ENCODE measurements at regions not wholly inside any gene's neighbourhood (a gene's known extent, or its start where the extent isn't known, plus 50 kb on each side); places are given as distances from the start of the nearest gene placed in this dataset.

DNA sequence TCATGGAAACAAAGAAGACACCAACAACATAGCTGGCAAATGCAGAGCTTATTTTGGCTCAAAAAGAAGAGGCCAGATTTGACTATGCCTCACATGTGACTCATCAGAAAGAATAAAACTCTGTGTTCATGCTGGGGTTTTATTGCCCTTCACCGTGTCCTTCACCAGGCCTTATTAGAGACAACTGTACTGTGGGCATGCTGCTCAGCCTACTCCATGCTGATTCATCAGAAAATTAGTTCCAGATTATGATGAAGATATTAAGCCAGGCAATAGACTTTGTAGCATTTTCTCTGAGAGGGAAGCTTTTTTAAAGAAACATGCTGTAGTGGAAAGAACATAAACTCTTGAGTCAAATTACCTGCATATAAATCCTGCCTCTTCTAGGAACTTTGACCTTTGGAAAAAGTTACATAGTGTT, 89.8 kb downstream of the CYB561 start:
- H3K27me3 Mint-ChIP-seq: no peaks in the 10 kb centered on the region
- no peaks in the 10 kb centered on the region for H3K9me3 Mint-ChIP-seq
- H3K4me1 Mint-ChIP-seq (ENCODE audit: unreplicated experiment): peaks cover 25% of the 10 kb centered on the region
- no peak for DNase-seq (ENCODE audit: extremely low spot score, unreplicated experiment)
- TF ChIP-seq, protein P1, sequence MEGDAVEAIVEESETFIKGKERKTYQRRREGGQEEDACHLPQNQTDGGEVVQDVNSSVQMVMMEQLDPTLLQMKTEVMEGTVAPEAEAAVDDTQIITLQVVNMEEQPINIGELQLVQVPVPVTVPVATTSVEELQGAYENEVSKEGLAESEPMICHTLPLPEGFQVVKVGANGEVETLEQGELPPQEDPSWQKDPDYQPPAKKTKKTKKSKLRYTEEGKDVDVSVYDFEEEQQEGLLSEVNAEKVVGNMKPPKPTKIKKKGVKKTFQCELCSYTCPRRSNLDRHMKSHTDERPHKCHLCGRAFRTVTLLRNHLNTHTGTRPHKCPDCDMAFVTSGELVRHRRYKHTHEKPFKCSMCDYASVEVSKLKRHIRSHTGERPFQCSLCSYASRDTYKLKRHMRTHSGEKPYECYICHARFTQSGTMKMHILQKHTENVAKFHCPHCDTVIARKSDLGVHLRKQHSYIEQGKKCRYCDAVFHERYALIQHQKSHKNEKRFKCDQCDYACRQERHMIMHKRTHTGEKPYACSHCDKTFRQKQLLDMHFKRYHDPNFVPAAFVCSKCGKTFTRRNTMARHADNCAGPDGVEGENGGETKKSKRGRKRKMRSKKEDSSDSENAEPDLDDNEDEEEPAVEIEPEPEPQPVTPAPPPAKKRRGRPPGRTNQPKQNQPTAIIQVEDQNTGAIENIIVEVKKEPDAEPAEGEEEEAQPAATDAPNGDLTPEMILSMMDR (conservative IDR thresholded peaks at IDR 0.05): no peak
- no peak overlapping the region for H3K27ac Mint-ChIP-seq
- H3K36me3 Mint-ChIP-seq: peaks cover 21% of the 10 kb centered on the region
- no peak overlapping the region for H3K4me3 Mint-ChIP-seq

DNA sequence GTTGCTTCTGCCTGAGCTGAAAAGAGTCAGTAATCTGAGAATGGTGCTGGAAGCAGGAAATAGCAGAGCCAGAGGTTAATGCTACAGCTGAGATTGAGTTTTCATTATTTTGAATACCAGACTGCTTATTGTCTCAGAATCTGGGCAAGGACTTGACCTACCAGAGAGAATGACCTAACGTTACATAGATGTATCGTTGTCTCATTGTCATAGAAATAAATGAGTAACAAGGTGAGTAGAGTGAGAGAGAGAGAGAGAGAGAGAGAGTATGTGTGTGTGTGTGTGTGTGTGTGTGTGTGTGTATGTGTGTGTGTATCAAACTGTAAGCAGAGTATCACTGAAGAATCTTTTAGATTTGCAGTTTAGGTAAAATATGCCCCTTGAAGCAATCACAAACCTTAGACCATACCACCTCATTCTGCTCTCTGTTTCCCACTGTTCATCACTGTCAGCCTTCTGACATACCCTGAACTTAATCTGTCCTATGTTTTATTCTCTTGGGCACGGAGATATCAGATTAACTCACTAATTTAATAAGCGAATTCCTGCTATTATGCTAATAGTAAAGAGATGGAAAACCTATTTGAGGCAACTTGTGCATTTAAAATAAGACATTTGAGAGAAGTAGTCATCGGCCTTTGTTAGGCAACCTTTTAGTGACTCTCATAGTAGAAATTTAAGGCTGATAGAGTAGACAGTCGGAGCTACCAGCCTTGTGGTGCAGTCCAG, 87.8 kb downstream of the CYB561 start:
- peaks cover 14% of the 10 kb centered on the region for H3K36me3 Mint-ChIP-seq
- H3K27me3 Mint-ChIP-seq: no peaks in the 10 kb centered on the region
- TF ChIP-seq, protein P1 (conservative IDR thresholded peaks at IDR 0.05): no peak
- no peak for DNase-seq (ENCODE audit: extremely low spot score, unreplicated experiment)
- H3K27ac Mint-ChIP-seq: no peak overlapping the region
- H3K4me3 Mint-ChIP-seq: peak overlapping the region; percentile 0
- no peaks in the 10 kb centered on the region for H3K9me3 Mint-ChIP-seq
- peaks cover 25% of the 10 kb centered on the region for H3K4me1 Mint-ChIP-seq (ENCODE audit: unreplicated experiment)

DNA sequence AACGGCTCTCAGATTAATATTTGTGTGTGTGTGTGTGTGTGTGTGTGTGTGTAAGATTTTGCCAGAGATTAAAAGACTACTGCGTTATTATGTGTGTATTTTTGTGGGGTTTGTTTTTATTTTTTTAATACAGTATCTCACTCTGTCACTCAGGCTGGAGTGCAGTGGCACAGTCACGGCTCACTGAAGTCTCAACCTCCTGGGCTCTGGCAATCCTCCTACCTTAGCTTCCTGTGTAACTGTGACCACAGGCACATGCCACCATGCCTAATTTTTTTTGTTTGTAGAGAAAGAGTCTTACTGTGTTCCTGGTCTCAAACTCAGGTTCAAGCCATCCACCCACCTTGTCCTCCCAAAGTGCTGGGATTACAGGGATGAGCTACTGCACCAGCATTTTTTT, 87.2 kb downstream of the CYB561 start:
- Mint-ChIP-seq H3K4me3 (no peak overlapping the region), H3K9me3 (no peaks in the 10 kb centered on the region)
- TF ChIP-seq, protein P1 (conservative IDR thresholded peaks at IDR 0.05): no peak

DNA sequence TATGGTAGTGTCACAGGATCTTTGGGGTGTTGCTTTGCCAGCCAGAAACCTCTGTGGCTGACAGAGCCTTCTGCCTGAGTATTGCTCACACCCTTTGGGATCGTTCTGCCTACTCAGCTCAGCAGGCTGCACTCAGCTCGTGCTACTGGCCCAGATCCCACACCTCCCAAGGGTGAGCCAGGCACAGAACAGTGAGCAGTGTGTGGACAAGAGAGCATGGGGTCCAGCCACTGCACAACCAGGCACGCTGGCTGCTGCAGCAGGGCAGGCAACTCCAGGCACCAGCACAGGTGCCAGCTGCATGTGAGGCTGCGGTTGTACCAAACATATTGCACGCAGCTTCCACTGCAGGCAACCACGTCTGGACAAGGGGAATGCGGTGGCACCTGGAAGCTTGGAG, 84.9 kb downstream of the CYB561 start:
- no peak overlapping the region for H3K27ac Mint-ChIP-seq
- no peaks in the 10 kb centered on the region for H3K9me3 Mint-ChIP-seq
- peaks cover 10% of the 10 kb centered on the region for H3K36me3 Mint-ChIP-seq
- no peak overlapping the region for H3K4me3 Mint-ChIP-seq
- H3K27me3 Mint-ChIP-seq: no peaks in the 10 kb centered on the region
- DNase-seq (ENCODE audit: extremely low spot score, unreplicated experiment): no peak
- TF ChIP-seq, protein P1 (conservative IDR thresholded peaks at IDR 0.05): no peak
- H3K4me1 Mint-ChIP-seq (ENCODE audit: unreplicated experiment): peaks cover 37% of the 10 kb centered on the region

More for the DNA sequence above, 87.2 kb downstream of the CYB561 start:
- Mint-ChIP-seq H3K27ac (no peak overlapping the region), H3K4me1 (ENCODE audit: unreplicated experiment) (peaks cover 25% of the 10 kb centered on the region), H3K36me3 (peaks cover 11% of the 10 kb centered on the region), H3K27me3 (no peaks in the 10 kb centered on the region)
- DNase-seq (ENCODE audit: extremely low spot score, unreplicated experiment): no peak

DNA sequence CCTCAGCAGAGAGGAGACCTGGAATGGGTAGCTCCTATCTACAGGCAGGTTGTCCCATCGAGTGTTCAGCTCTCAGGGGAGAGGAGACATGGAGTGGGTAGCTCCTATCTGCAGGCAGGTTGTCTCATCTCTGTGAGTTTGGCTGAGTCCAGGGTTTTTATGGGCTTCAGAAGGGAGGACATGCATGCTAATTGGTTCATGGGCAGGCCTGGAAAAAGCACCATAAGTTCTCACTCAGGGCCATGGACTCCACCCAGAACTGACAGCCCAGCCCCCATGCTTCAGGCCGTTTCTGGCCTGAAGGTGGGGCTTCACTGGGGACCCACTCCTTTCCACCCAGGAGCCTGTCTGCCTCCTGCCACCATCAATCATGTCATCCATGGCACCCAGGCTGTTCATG, 84.0 kb downstream of the CYB561 start:
- Mint-ChIP-seq H3K4me3 (no peak overlapping the region), H3K27ac (no peak overlapping the region), H3K36me3 (peaks cover 4% of the 10 kb centered on the region), H3K9me3 (no peaks in the 10 kb centered on the region), H3K4me1 (ENCODE audit: unreplicated experiment) (peaks cover 32% of the 10 kb centered on the region), H3K27me3 (no peaks in the 10 kb centered on the region)
- TF ChIP-seq, protein P1 (conservative IDR thresholded peaks at IDR 0.05): no peak
- DNase-seq (ENCODE audit: extremely low spot score, unreplicated experiment): no peak

All from type B pancreatic cell (in vitro differentiated cells).